ENCODE measurements at regions not wholly inside any gene's neighbourhood (a gene's known extent, or its start where the extent isn't known, plus 50 kb on each side); places are given as distances from the start of the nearest gene placed in this dataset.
"Not testable (repeated sequence)": the region's sequence is repeated elsewhere in the genome, so short reads cannot be mapped to it uniquely, and the experiment has no call there.

- ATAC-seq (no peak), DNase-seq (ENCODE audit: low spot score in 2 of 2) (no peak)
- H3K9me3 Mint-ChIP-seq, result peaks cover 0 to 4% of the 10 kb centered on the region in 2 donors
- H3K27ac Mint-ChIP-seq, result no peak overlapping the region
- peaks cover 0 to 10% of the 10 kb centered on the region in 2 donors for H3K36me3 Mint-ChIP-seq
Measured at GRCh38 chr3:8399686-8400085, 101.9 kb upstream of the LMCD1 start.

- DNase-seq (ENCODE audit: low spot score in 2 of 2) (no peak), ATAC-seq (no peak)
- Mint-ChIP-seq H3K9me3 (peaks cover 2 to 6% of the 10 kb centered on the region in 2 donors), H3K36me3 (peaks cover 0 to 13% of the 10 kb centered on the region in 2 donors), H3K27ac (no peak overlapping the region)
Measured at GRCh38 chr3:8400911-8401310, 100.7 kb upstream of the LMCD1 start.

GRCh38 chr3:8403996-8404395 is 97.6 kb upstream of the LMCD1 start:
- DNase-seq (ENCODE audit: low spot score in 2 of 2) (no peak), ATAC-seq (no peak)
- Mint-ChIP-seq H3K9me3 (peaks cover 10 to 17% of the 10 kb centered on the region in 2 donors), H3K36me3 (peaks cover 0 to 21% of the 10 kb centered on the region in 2 donors), H3K27ac (no peak overlapping the region)

- H3K9me3 Mint-ChIP-seq, result peaks cover 10 to 17% of the 10 kb centered on the region in 2 donors
- H3K36me3 Mint-ChIP-seq, result peaks cover 0 to 21% of the 10 kb centered on the region in 2 donors
- peak in 1 of 2 donors; percentile 37 for ATAC-seq
- no peak overlapping the region for H3K27ac Mint-ChIP-seq
- DNase-seq (ENCODE audit: low spot score in 2 of 2), result no peak
Measured at GRCh38 chr3:8405144-8405543, 96.5 kb upstream of the LMCD1 start.

GRCh38 chr3:8406479-8406878 is 95.1 kb upstream of the LMCD1 start:
- DNase-seq (ENCODE audit: low spot score in 2 of 2), result no peak
- Mint-ChIP-seq H3K9me3 (peaks cover 10 to 17% of the 10 kb centered on the region in 2 donors), H3K27ac (no peak overlapping the region), H3K36me3 (peaks cover 0 to 21% of the 10 kb centered on the region in 2 donors)
- no peak for ATAC-seq

GRCh38 chr3:8413337-8413926 is 88.2 kb upstream of the LMCD1 start:
- no peaks in the 10 kb centered on the region for H3K9me3 Mint-ChIP-seq
- ATAC-seq, result no peak

GRCh38 chr3:8416965-8417364 is 84.7 kb upstream of the LMCD1 start:
- Mint-ChIP-seq H3K9me3 (no peaks in the 10 kb centered on the region), H3K27ac (no peak overlapping the region), H3K36me3 (no peaks in the 10 kb centered on the region)
- ATAC-seq (no peak), DNase-seq (ENCODE audit: low spot score in 2 of 2) (no peak)

More at GRCh38 chr3:8413337-8413926, 88.2 kb upstream of the LMCD1 start:
- Mint-ChIP-seq H3K27ac (peak overlapping the region in 1 of 2 donors; percentile 12), H3K36me3 (no peaks in the 10 kb centered on the region)
- DNase-seq (ENCODE audit: low spot score in 2 of 2), result no peak

- DNase-seq (ENCODE audit: low spot score in 2 of 2), result no peak
- H3K27ac Mint-ChIP-seq, result no peak overlapping the region
- no peak for ATAC-seq
- H3K9me3 Mint-ChIP-seq, result no peaks in the 10 kb centered on the region
- no peaks in the 10 kb centered on the region for H3K36me3 Mint-ChIP-seq
Measured at GRCh38 chr3:8420612-8421011, 81.0 kb upstream of the LMCD1 start.

GRCh38 chr3:8421267-8421666 is 80.4 kb upstream of the LMCD1 start:
- ATAC-seq (no peak), DNase-seq (ENCODE audit: low spot score in 2 of 2) (no peak)
- Mint-ChIP-seq H3K36me3 (no peaks in the 10 kb centered on the region), H3K27ac (no peak overlapping the region), H3K9me3 (no peaks in the 10 kb centered on the region)

GRCh38 chr3:8421711-8422110 is 79.9 kb upstream of the LMCD1 start:
- Mint-ChIP-seq H3K27ac (no peak overlapping the region), H3K36me3 (no peaks in the 10 kb centered on the region), H3K9me3 (no peaks in the 10 kb centered on the region)
- no peak for DNase-seq (ENCODE audit: low spot score in 2 of 2)
- ATAC-seq, result no peak

GRCh38 chr3:8423307-8423706 is 78.3 kb upstream of the LMCD1 start:
- H3K9me3 Mint-ChIP-seq, result no peaks in the 10 kb centered on the region
- no peak for DNase-seq (ENCODE audit: low spot score in 2 of 2)
- no peak overlapping the region for H3K27ac Mint-ChIP-seq
- H3K36me3 Mint-ChIP-seq, result no peaks in the 10 kb centered on the region
- no peak for ATAC-seq

GRCh38 chr3:8424281-8424680 is 77.3 kb upstream of the LMCD1 start:
- ATAC-seq, result no peak

GRCh38 chr3:8436661-8437287 is 64.8 kb upstream of the LMCD1 start:
- ATAC-seq (no peak), DNase-seq (ENCODE audit: low spot score in 2 of 2) (no peak)
- no peaks in the 10 kb centered on the region for H3K9me3 Mint-ChIP-seq
- no peaks in the 10 kb centered on the region for H3K36me3 Mint-ChIP-seq
- no peak overlapping the region for H3K27ac Mint-ChIP-seq

More at GRCh38 chr3:8424281-8424680, 77.3 kb upstream of the LMCD1 start:
- Mint-ChIP-seq H3K9me3 (no peaks in the 10 kb centered on the region), H3K27ac (no peak overlapping the region), H3K36me3 (no peaks in the 10 kb centered on the region)
- no peak for DNase-seq (ENCODE audit: low spot score in 2 of 2)

GRCh38 chr3:8438507-8439079 is 63.0 kb upstream of the LMCD1 start:
- DNase-seq (ENCODE audit: low spot score in 2 of 2) (no peak), ATAC-seq (no peak)
- Mint-ChIP-seq H3K27ac (no peak overlapping the region), H3K9me3 (no peaks in the 10 kb centered on the region), H3K36me3 (no peaks in the 10 kb centered on the region)

GRCh38 chr3:8440142-8440541 is 61.5 kb upstream of the LMCD1 start:
- not testable (repeated sequence) for H3K36me3 Mint-ChIP-seq; H3K9me3 Mint-ChIP-seq; DNase-seq (ENCODE audit: low spot score in 2 of 2); ATAC-seq; H3K27ac Mint-ChIP-seq

- no peaks in the 10 kb centered on the region for H3K36me3 Mint-ChIP-seq
- DNase-seq (ENCODE audit: low spot score in 2 of 2) (no peak), ATAC-seq (no peak)
- no peaks in the 10 kb centered on the region for H3K9me3 Mint-ChIP-seq
- H3K27ac Mint-ChIP-seq, result no peak overlapping the region
Measured at GRCh38 chr3:8441969-8442559, 59.6 kb upstream of the LMCD1 start.

GRCh38 chr3:8442993-8443650 is 58.5 kb upstream of the LMCD1 start:
- Mint-ChIP-seq H3K9me3 (no peaks in the 10 kb centered on the region), H3K27ac (no peak overlapping the region), H3K36me3 (no peaks in the 10 kb centered on the region)
- DNase-seq (ENCODE audit: low spot score in 2 of 2), result no peak
- no peak for ATAC-seq

Data from activated naive CD4-positive, alpha-beta T cell treated with anti-CD3 and anti-CD28 coated beads, Interleukin-2, amount 50 U/mL, for 72 hours (primary cell).